ENCODE measurements at regions not wholly inside any gene's neighbourhood (a gene's known extent, or its start where the extent isn't known, plus 50 kb on each side); places are given as distances from the start of the nearest gene placed in this dataset.
"Not testable (repeated sequence)": the region's sequence is repeated elsewhere in the genome, so short reads cannot be mapped to it uniquely, and the experiment has no call there.

DNA sequence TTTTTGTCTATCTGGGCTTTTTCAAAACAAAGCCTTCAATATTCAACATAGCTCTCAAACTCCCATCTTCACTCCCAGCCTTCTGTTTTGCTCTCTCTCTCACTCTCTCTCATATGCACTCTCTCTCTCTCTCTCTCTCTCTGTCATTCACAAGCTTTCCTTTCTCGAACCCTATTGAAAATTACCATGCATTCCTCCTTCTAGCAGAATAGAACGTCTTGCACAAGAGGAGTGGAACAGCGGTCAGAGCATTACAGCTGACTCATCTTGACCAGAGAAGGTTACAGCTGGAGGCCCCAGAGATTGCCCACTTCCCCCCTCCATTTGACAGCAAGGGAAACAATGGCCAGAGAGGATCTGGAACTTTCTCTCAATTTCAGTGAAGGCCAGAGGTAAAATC, 51.0 kb upstream of the LIFR start:
- DNase-seq: no peak

DNA sequence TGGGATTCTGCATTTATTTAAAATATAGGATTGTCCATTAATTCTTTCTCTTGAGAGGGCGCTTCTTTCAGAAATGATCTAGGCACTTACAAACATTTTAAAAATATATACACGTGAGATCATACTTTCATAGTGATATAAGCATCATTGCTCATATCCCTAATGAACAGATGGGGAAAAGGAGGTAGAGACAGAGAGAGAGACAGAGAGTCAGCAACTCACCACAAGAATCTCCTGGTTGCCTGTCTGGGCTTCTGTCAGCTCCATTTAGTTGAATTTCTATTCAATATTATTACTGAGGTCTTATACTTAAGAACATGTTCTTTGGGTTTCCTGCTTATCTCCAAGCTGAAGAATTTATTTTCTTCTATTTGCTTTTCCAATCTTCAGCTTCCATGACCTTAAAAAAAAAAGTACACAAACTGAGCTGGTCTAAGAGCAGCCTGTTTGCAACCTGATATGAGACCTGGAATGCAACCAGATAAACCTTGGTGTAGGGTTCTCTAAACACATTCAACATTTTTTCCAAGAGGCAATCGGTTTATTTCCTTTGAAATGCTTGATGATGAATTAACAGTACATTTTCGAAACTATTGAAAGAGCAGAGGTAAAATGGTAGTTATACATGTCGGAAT, 51.6 kb upstream of the LIFR start:
- no peak for DNase-seq

DNA sequence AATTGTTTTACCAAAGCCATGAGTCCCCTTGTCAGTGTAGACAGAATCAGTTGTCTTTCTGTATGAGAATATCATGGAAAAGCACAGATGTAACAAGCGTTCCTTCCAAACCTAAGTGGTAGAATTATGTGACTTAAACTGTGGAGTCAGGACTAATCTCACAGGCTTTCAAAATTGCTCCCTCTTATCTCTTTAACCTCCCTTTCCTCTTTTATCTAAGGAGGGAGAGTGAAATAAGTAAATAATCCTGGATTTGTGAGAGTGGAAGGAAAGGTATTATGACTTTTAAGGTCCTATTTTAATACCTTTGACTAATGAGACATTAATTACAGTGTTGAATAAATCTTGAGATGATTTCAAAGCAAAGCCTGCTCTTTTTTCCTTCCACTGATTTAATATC, 52.4 kb upstream of the LIFR start:
- DNase-seq: no peak

GRCh38 chr5:38612851-38613250, 56.4 kb upstream of the LIFR start:
- DNase-seq: no peak

GRCh38 chr5:38613490-38613889, 57.0 kb upstream of the LIFR start:
- no peak for DNase-seq

DNA sequence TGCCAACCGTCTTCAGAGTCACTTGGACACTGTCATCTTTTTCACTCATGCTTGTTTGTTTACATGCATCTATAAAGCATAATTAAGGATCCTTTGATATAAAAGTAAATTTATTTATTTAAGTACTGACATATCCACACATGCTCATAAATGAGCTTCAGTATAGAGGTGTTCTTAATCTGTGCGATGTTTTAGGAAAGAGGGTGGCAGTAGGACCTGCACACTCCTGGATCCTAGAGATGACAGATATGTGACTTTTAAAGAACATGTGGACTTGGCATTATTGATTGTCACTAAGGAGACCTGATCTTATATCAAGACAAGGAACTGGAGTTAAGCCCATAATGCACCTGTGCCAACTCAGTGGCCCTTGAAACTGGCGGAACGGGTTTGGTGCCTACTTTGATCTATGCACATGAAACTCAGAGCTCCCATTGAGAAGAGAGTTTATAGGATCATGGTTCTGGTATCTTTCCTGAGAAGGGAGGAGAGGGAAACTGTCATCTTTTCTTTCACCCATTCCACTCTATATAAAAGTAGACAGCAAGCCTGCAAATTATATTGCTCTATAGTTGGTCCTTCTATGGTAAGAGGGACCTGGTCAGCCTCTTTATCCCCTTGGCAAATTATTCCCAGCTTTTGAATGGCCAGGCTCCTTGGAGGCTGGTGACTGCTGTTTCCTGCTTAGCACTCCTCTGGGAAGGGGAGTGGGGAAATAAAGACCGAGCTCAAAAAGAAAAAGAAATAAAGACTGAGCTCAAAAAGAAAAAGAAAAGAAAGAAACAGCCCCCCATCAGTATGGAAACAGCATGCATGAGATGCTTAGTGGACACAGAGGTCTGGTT, 57.8 kb upstream of the LIFR start:
- no peak for DNase-seq

- DNase-seq: no peak
These were observed 58.6 kb upstream of the LIFR start for GRCh38 chr5:38615042-38615441.

DNA sequence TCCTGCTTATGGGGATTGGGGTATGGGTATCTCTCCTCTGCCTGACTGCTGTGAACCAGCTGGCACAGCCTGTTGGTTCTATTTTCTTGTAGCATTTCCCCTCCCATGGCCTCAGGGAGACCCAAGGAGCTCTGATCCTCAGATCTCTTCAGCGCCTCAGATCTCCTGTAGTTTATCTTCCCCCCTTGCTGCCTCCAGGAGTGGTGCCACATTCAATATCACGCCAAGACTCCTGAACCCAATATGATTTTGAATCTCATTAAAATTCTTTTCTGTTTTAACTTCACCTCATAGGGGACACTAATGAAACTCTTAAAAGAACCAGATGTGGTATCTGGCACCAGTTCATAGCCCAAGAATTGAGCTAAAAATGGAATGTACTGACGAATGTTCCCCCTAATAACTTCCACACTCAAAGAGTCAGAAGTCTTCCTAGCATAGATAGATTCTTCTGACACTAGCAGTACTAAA, 59.6 kb upstream of the LIFR start:
- DNase-seq: peak; percentile 24

DNA sequence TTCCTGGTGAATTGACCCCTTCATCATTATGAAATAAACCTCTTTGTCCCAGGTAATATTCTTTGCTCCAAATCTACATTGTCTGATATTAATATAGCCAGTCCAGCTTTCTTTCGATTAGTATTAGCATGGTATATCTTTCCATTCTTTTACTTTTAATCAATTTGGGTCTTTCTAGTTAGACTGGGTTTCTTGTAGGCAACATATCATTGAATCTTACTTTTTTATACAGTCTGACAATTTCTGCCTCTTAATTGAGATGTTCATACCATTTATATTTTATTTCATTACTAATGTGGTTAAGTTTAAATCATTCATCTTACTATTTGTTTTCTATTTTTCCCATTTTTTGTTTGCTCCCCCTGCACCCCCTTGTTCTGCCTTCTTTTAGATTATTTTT, 61.7 kb upstream of the LIFR start:
- no peak for DNase-seq

DNA sequence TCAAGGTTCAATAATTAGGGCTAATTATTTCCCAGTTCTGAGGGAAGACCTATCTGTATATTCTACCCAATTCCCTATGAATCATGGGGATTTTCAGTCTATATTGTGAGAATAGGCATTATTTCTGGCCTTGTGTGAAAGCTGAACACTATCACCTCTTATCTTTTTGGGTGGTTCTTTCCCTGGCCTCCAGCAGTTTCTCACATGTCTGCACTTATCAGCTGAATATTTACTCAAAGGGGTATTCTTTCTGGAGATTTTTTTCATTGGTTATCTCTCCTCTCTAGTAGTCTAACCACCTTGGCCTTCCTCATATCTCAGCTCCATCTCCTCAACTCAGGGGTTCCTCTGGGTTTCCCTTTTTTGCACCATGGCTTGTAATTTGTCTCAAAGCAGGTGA, 64.9 kb upstream of the LIFR start:
- DNase-seq: no peak

DNA sequence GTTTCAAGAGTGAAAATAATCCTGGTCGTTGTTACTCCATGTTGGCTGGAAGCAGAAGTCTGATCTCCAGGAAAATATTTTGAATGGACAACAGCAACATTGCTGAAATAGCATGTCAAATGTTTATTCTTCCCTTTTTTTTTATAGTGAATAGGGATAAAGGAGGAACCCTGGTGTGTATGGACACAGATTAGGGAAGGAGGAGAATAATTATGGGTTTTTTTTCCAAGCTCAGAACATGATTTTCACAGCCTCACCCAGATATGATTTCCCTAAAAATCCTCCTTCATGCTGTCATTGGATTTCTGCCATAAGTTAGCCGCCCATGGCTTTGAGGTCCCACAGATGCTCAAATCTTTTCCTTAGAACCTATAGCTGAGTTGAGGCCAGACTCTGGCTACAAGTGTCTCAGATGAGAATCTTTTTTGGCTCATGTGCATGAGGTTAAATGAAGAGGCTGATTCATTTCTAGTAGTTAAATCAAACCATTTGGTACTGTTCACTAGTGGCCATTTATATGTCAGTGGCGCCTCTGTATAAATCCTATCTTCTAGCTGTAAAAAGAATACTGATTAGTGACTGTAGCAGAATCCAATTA, 65.5 kb upstream of the LIFR start:
- DNase-seq: no peak

DNA sequence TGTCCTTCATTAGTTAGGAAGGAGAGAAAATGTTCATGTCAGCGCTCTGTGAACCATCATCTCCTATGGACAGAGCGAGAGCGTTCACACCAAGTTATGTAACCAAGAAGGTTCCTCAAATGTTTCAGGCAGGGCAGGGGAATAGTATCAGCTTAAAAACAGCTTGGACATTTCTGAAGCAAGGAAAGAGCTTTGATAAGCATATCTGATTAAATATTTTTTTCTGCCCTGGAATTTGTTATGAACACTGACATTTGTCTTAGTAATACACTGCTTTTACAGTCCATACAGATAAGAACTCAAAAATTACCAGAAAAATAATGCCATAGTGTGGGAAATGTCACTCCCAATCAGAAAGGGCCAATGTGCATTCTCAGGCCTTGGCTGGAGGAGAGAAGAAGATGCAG, 66.3 kb upstream of the LIFR start:
- DNase-seq: no peak

GRCh38 chr5:38624541-38624940, 68.1 kb upstream of the LIFR start:
- DNase-seq: not testable (repeated sequence)

DNA sequence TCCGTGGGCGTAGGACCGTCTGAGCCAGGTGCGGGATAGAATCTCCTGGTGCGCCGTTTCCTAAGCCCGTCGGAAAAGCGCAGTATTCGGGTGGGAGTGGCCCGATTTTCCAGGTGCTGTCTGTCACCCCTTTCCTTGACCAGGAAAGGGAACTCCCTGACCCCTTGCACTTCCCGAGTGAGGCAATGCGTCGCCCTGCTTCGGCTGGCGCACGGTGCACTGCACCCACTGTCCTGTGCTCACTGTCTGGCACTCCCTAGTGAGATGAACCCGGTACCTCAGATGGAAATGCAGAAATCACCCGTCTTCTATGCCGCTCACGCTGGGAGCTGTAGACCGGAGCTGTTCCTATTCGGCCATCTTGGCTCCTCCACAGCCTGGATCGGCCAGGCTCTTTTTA, 74.9 kb upstream of the LIFR start:
- DNase-seq: not testable (repeated sequence)

GRCh38 chr5:38634568-38635369, 78.3 kb upstream of the LIFR start:
- no peak for DNase-seq

GRCh38 chr5:38636626-38637025, 80.2 kb upstream of the LIFR start:
- DNase-seq: no peak

- no peak for DNase-seq
These were observed 82.2 kb upstream of the LIFR start for GRCh38 chr5:38638656-38639055.

DNA sequence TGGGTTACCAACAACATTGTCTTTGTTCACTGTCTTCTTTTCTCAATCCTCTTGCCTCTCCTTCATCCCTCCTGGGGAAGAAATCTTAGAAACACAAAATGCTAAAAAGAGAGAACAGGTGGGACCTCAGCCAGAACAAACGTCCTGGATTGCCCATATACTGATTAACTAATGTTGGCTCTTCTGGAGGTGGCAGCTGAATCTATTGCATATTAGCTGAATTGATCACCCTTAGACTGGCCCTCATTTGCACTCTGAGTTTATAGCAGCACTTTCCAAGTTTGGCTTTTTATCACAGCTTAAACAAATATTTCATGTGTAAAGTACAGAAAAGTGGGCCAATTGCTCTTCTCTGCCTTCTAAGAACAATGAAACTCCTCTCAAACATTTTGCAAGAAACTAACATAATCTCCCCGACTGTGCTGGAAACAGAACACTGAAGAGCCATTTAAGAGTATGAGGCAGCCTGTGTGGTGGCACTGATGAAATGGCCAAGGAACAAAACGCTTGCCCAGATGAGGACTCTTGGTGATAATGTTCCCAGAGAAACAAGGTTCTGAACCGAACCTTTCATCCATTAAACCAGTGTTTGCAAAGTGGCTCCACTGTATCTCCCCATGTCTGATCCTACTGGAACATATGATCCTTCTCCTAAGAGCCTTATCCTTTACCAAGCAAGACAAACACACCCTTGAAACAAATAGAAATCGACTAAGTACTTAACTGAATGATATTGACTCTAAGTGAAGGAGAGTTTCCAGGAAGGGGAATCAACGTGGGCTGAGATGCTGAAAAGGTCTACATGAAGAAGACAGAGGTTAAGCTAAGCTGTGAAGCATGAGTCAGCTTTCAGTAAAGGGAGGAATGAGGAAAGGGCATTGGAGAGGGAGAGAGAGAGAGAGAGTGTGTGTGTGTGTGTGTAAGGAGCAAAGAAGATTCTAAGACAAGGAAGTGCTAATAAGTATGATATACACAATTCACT, 83.2 kb upstream of the LIFR start:
- no peak for DNase-seq

- no peak for DNase-seq
These were observed 84.6 kb upstream of the LIFR start for GRCh38 chr5:38641003-38641402.

DNA sequence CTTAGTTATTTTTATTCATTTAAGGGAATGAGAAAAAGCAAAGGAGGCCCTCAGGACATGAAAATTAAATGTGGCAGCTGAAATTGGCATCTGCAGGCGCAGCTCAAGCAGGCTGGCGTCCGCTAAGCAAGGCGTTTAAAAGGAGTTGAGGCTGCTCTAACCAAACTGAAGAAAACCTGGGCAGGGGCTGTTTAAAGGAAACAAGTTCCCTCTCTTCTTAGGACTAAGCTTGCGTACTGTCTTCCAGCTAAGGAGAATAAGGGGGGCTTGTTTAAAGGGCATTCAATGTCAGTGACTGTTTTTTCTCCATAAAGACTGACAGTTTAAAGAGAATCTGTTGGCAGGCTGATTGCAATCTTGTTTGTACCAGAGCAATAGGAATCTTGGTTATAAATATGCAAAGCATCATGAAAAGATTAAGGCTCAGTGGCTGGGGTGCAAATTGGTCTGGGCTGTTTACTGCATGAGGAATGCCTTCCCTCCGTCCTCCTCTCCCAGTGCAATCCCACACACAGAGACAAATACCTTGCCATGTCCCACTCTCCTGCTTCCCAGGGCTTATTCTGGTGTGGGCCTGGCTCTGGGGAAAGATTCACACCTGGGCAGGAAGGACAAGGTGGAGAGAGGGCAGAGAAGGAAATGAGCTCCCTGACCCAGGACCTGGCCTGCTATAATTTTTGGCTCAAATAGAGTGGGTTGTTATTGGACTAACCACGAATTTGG, 85.9 kb upstream of the LIFR start:
- no peak for DNase-seq

DNA sequence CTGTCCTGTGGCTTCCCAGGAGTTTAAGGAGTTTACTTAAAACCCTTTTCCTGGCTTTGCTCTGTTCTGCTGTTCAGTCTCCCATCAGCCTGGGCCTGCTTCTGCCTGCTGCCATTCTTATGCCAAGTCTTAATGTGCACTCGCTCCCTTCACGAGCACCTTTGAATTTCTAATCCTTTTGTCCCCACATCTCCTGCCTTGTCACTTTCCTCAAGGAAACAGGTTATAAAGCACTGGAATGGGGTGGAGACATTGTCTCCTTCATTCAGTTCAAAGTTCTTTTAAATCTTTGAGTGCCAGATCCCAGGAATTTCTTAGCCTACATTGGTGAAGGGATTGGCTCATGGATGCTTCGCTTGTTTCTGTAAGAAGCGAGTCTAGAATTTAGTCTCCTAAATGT, 87.2 kb upstream of the LIFR start:
- no peak for DNase-seq
